ENCODE measurements at regions not wholly inside any gene's neighbourhood (a gene's known extent, or its start where the extent isn't known, plus 50 kb on each side); places are given as distances from the start of the nearest gene placed in this dataset.
"Not testable (repeated sequence)": the region's sequence is repeated elsewhere in the genome, so short reads cannot be mapped to it uniquely, and the experiment has no call there.

DNA sequence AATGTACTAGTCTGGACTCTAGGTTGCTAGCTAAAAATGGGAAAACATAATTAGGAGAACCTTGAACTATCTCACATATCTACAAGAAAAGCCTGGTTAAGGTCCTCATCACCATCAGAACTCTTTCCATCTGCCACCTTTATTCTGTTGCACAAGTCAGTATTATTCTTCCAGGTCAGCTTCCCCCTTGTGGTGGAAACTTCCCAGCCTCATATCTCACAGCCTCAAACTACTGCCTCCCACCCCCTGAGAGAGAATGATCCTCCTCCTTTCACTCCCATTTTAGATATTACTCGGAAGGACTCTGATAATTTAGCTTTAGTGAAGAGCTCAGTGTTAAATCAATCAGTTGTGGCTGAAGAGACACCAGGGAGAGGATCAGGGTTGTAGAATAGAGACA lies 197.3 kb downstream of the ZNF92 start:
- H3K79me1 ChIP-seq (ENCODE audit: low read depth in 1 of 2, low read length in 2 of 2); ATAC-seq (ENCODE audit: low read depth); H3K9me3 ChIP-seq (ENCODE audit: control insufficient read depth, insufficient read depth, low read length); H4K91ac ChIP-seq (ENCODE audit: insufficient read depth, low read depth, low read length); H2AFZ ChIP-seq (replicated peaks; ENCODE audit: low read length, poor library complexity); CTCF ChIA-PET; in situ Hi-C loops (cut with MboI; ENCODE audit: low sequenced_read_pairs); H4K20me1 ChIP-seq (ENCODE audit: insufficient read depth, low read length); dilution Hi-C loops (cut with HindIII; ENCODE audit: low sequenced_read_pairs, unreplicated experiment); H3K27me3 ChIP-seq (ENCODE audit: control insufficient read depth, insufficient read depth, low read length); H3K27ac ChIP-seq (ENCODE audit: insufficient read depth, low read length); H2BK5ac ChIP-seq (ENCODE audit: low read depth, low read length, poor library complexity, severe bottlenecking); H4K8ac ChIP-seq (ENCODE audit: low read depth in 2 of 2, low read length in 2 of 2); H3K4ac ChIP-seq (ENCODE audit: low read depth, low read length); BruUV-seq (replicated peaks); H4K5ac ChIP-seq (ENCODE audit: low read depth, low read length); H3K9ac ChIP-seq (ENCODE audit: low read depth, low read length); H2BK20ac ChIP-seq (ENCODE audit: low read depth, low read length); H3K4me3 ChIP-seq (ENCODE audit: insufficient read depth, low read depth, low read length); H2AK9ac ChIP-seq (replicated peaks; ENCODE audit: low read depth, low read length, poor library complexity); H3K4me2 ChIP-seq (ENCODE audit: low read depth, low read length); H3K56ac ChIP-seq (ENCODE audit: extremely low read depth, insufficient read depth, low read length); H2AK5ac ChIP-seq (ENCODE audit: low read depth, low read length); H3K36me3 ChIP-seq (ENCODE audit: control insufficient read depth, insufficient read depth, low read length); H2BK120ac ChIP-seq (ENCODE audit: low read depth, low read length); DNase-seq; H3K4me1 ChIP-seq (ENCODE audit: control insufficient read depth, insufficient read depth, low read length); H3K18ac ChIP-seq (ENCODE audit: low read depth, low read length); H3K14ac ChIP-seq (replicated peaks; ENCODE audit: low read depth, low read length); H2BK15ac ChIP-seq (ENCODE audit: low read depth, low read length); H3K23ac ChIP-seq (ENCODE audit: low read depth, low read length); H3K9me1 ChIP-seq (ENCODE audit: insufficient read depth, low read length); POLR2A ChIA-PET (ENCODE audit: unreplicated experiment); intact Hi-C loops (cut with micrococcal nuclease): not testable (repeated sequence)
- no CpG with 5 or more reads among the region's 1 CpG for WGBS, 2 experiments (ENCODE audit: extremely low coverage in 2 of 2, insufficient read length in 1 of 2)

DNA sequence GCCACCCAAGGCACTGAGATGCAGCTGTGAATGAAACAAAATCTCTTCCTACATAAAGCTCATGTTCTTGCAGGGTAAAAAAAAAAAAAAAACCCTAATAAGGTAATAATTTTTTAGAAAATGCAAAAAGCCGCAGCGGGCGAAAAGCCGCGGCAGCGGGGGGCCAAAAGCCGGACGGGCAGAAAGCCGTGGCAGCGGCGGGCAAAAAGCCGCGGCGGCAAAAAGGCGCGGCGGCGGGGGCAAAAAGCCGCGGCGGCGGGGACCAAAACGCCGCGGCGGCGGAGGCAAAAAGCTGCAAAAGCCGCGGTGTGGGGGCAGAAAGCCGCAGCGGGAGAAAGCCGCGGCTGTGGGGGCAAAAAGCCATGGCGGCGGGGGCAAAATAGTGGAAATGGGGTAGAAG lies 198.9 kb downstream of the ZNF92 start:
- H3K9me3 ChIP-seq (ENCODE audit: control insufficient read depth, insufficient read depth, low read length); DNase-seq; CTCF ChIA-PET; H2BK120ac ChIP-seq (ENCODE audit: low read depth, low read length); H2AFZ ChIP-seq (replicated peaks; ENCODE audit: low read length, poor library complexity); H2BK20ac ChIP-seq (ENCODE audit: low read depth, low read length); H3K36me3 ChIP-seq (ENCODE audit: control insufficient read depth, insufficient read depth, low read length); H2AK5ac ChIP-seq (ENCODE audit: low read depth, low read length); H3K56ac ChIP-seq (ENCODE audit: extremely low read depth, insufficient read depth, low read length); H2AK9ac ChIP-seq (replicated peaks; ENCODE audit: low read depth, low read length, poor library complexity); H3K9ac ChIP-seq (ENCODE audit: low read depth, low read length); H4K20me1 ChIP-seq (ENCODE audit: insufficient read depth, low read length); intact Hi-C loops (cut with micrococcal nuclease); H3K4me2 ChIP-seq (ENCODE audit: low read depth, low read length); H3K23ac ChIP-seq (ENCODE audit: low read depth, low read length); dilution Hi-C loops (cut with HindIII; ENCODE audit: low sequenced_read_pairs, unreplicated experiment); H4K91ac ChIP-seq (ENCODE audit: insufficient read depth, low read depth, low read length); H2BK15ac ChIP-seq (ENCODE audit: low read depth, low read length); H3K4me1 ChIP-seq (ENCODE audit: control insufficient read depth, insufficient read depth, low read length); H3K27ac ChIP-seq (ENCODE audit: insufficient read depth, low read length); H3K79me1 ChIP-seq (ENCODE audit: low read depth in 1 of 2, low read length in 2 of 2); ATAC-seq (ENCODE audit: low read depth); H4K5ac ChIP-seq (ENCODE audit: low read depth, low read length); H3K14ac ChIP-seq (replicated peaks; ENCODE audit: low read depth, low read length); H3K9me1 ChIP-seq (ENCODE audit: insufficient read depth, low read length); H3K27me3 ChIP-seq (ENCODE audit: control insufficient read depth, insufficient read depth, low read length); BruUV-seq (replicated peaks); H3K4ac ChIP-seq (ENCODE audit: low read depth, low read length); H2BK5ac ChIP-seq (ENCODE audit: low read depth, low read length, poor library complexity, severe bottlenecking); in situ Hi-C loops (cut with MboI; ENCODE audit: low sequenced_read_pairs); H3K4me3 ChIP-seq (ENCODE audit: insufficient read depth, low read depth, low read length); H4K8ac ChIP-seq (ENCODE audit: low read depth in 2 of 2, low read length in 2 of 2); H3K18ac ChIP-seq (ENCODE audit: low read depth, low read length): not testable (repeated sequence)
- no CpG with 5 or more reads among the region's 35 CpGs for WGBS, 2 experiments (ENCODE audit: extremely low coverage in 2 of 2, insufficient read length in 1 of 2)
- POLR2A ChIA-PET (ENCODE audit: unreplicated experiment) = interaction anchor here (0.5 kb wide), 1 partner anchor 332 kb away, joined by 3 read pairs; no protein-coding TSS in a partner anchor

Measured in IMR-90 (cell line).